Liver (tissue), 7 donors: ENCODE measurements at regions not wholly inside any gene's neighbourhood (a gene's known extent, or its start where the extent isn't known, plus 50 kb on each side); places are given as distances from the start of the nearest gene placed in this dataset.

Source experiments
- DNase-seq: peaks from one replicate; pipeline ENCODE4 v3.0.0-alpha.2; 2017; ENCODE audit warnings: low spot score
- H3K27ac ChIP-seq, 2 donors: one replicate each; pipeline ENCODE4 v1.7.0; 2013; ENCODE audit warnings: inconsistent platforms in 2 of 2, low read length in 2 of 2, control low read depth in 1 of 2, low read depth in 1 of 2, mild to moderate bottlenecking in 1 of 2
- H3K27me3 ChIP-seq, 4 donors: one replicate each; pipeline versions ENCODE4 v1.6.1 to v1.7.0; 2013; ENCODE audit warnings: low read length in 3 of 4, inconsistent platforms in 1 of 4, mild to moderate bottlenecking in 1 of 4, moderate library complexity in 1 of 4; ENCODE audit not compliant: control insufficient read depth in 4 of 4, insufficient read depth in 4 of 4
- H3K36me3 ChIP-seq, 4 donors: one replicate each; pipeline versions ENCODE4 v1.6.1 to v1.7.0; 2013; ENCODE audit warnings: low read length in 3 of 4, mild to moderate bottlenecking in 3 of 4, low read depth in 1 of 4, moderate library complexity in 1 of 4; ENCODE audit not compliant: control insufficient read depth in 4 of 4, insufficient read depth in 3 of 4
- H3K4me1 ChIP-seq, 4 donors: one replicate each; pipeline versions ENCODE4 v1.6.1 to v1.7.0; 2013; ENCODE audit warnings: low read length in 3 of 4, mild to moderate bottlenecking in 3 of 4, moderate library complexity in 1 of 4; ENCODE audit not compliant: control insufficient read depth in 4 of 4, insufficient read depth in 4 of 4
- H3K4me3 ChIP-seq, 3 donors: one replicate each; pipeline versions ENCODE4 v1.6.1 to v1.7.0; 2013; ENCODE audit warnings: low read length in 3 of 3, control low read depth in 1 of 3, low read depth in 1 of 3, mild to moderate bottlenecking in 1 of 3
- H3K9ac ChIP-seq, 2 donors: one replicate each; pipeline ENCODE4 v1.7.0; 2013; ENCODE audit warnings: low read length in 2 of 2, mild to moderate bottlenecking in 2 of 2, moderate library complexity in 2 of 2, control low read depth in 1 of 2, low read depth in 1 of 2
- H3K9me3 ChIP-seq, 4 donors: one replicate each; pipeline versions ENCODE4 v1.6.1 to v1.7.0; 2013; ENCODE audit warnings: low read length in 3 of 4; ENCODE audit not compliant: control insufficient read depth in 4 of 4
- EGR1 ChIP-seq, 2 donors: IDR thresholded peaks; 2 replicates each; pipeline ENCODE4 v1.6.1; 2016 to 2018; ENCODE audit warnings: antibody characterized with exemption in 2 of 2, low read depth in 2 of 2
- FOXA1 ChIP-seq: IDR thresholded peaks from 2 replicates; pipeline ENCODE4 v1.6.1; 2016; ENCODE audit warnings: antibody characterized with exemption
- FOXA2 ChIP-seq: IDR thresholded peaks from 2 replicates; pipeline ENCODE4 v1.6.1; 2016; ENCODE audit warnings: antibody characterized with exemption
- GABPA ChIP-seq, 2 donors: IDR thresholded peaks in 1 of 2; conservative IDR thresholded peaks in 1 of 2; 2 replicates each; pipeline ENCODE4 v1.6.1; 2016; ENCODE audit warnings: antibody characterized with exemption in 2 of 2, mild to moderate bottlenecking in 1 of 2, moderate library complexity in 1 of 2
- HNF4A ChIP-seq, 2 donors: conservative IDR thresholded peaks; 2 replicates each; pipeline ENCODE4 v1.6.1; 2016; ENCODE audit warnings: antibody characterized with exemption in 2 of 2, mild to moderate bottlenecking in 2 of 2
- HNF4G ChIP-seq: IDR thresholded peaks from 2 replicates; pipeline ENCODE4 v1.6.1; 2016; ENCODE audit warnings: antibody characterized with exemption
- JUND ChIP-seq, 2 donors: IDR thresholded peaks; 2 replicates each; pipeline ENCODE4 v1.6.1; 2016; ENCODE audit warnings: antibody characterized with exemption in 2 of 2
- NR2F2 ChIP-seq: IDR thresholded peaks from 2 replicates; pipeline ENCODE4 v1.6.1; 2016; ENCODE audit warnings: antibody characterized with exemption
- RAD21 ChIP-seq, 2 donors: IDR thresholded peaks; 2 replicates each; pipeline ENCODE4 v1.6.1; 2016; ENCODE audit warnings: antibody characterized with exemption in 2 of 2, mild to moderate bottlenecking in 2 of 2
- SP1 ChIP-seq: IDR thresholded peaks from 2 replicates; pipeline ENCODE4 v1.6.1; 2018; ENCODE audit warnings: antibody characterized with exemption, mild to moderate bottlenecking
- TAF1 ChIP-seq: conservative IDR thresholded peaks from 2 replicates; pipeline ENCODE4 v1.6.1; 2016; ENCODE audit warnings: antibody characterized with exemption, mild to moderate bottlenecking
- YY1 ChIP-seq: IDR thresholded peaks from 2 replicates; pipeline ENCODE4 v1.6.1; 2016; ENCODE audit warnings: antibody characterized with exemption, mild to moderate bottlenecking
- WGBS: extraction: QIAGEN DNeasy Blood & Tissue Kit; methylation state at CpG from one replicate; pipeline ENCODE4 v1.1.7; 2013; 5-methylcytosine and 5-hydroxymethylcytosine counted together
- TF ChIP-seq, protein P1 (sequence below): IDR thresholded peaks from 2 replicates; pipeline ENCODE4 v1.6.1; 2016; ENCODE audit warnings: antibody characterized with exemption
- TF ChIP-seq, protein P2 (sequence below): IDR thresholded peaks from 2 replicates; pipeline ENCODE4 v1.6.1; 2016; ENCODE audit warnings: antibody characterized with exemption
- TF ChIP-seq, protein P3 (sequence below): IDR thresholded peaks from 2 replicates; pipeline ENCODE4 v1.6.1; 2016; ENCODE audit warnings: antibody characterized with exemption
- TF ChIP-seq, protein P4 (sequence below): IDR thresholded peaks from 2 replicates; pipeline ENCODE4 v1.6.1; 2016; ENCODE audit warnings: antibody characterized with exemption, mild to moderate bottlenecking
- donor health status: healthy.
- donor health status: healthy.
- donor health status: healthy.
- donor health status: healthy.

DNA sequence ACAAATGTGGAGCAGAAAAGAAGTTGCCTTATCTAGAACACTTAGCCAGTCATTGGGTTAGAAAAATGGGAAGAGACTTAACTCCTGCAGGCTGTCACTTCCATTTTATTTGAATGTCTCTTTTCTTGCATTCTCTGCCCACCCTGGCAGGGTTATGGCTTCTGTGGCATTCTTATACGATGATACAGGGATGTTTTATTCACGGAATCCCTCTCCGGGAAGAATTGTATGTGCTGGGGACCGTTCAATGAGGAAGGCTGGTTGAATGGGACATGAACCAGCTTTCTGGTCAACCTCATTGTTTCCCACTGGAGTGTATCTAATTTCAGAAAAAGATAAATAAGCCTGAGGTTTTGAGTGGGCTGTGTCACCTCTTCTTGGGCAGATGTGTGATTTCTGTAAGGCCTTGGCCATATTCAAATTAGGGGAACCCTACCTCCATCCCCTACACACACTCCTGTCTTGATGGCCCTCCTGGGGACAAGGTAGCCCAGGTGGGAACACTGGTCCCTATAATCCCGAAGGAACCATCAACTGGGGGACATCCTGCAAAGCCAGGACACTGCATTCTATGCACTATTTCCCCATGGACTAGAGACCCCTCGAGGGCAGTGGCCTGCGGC is 174.8 kb upstream of the GSC start:
- no peaks in the 10 kb centered on the region for H3K27me3 ChIP-seq
- 89% methylated on average over 7 of the region's 7 CpGs for WGBS
- no peak overlapping the region for H3K9ac ChIP-seq
- DNase-seq, result no peak
- H3K4me1 ChIP-seq, result no peaks in the 10 kb centered on the region
- no peak overlapping the region for H3K4me3 ChIP-seq
- H3K27ac ChIP-seq, result no peak overlapping the region
- TF ChIP-seq, protein P1, sequence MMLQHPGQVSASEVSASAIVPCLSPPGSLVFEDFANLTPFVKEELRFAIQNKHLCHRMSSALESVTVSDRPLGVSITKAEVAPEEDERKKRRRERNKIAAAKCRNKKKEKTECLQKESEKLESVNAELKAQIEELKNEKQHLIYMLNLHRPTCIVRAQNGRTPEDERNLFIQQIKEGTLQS, result no peak
- TF ChIP-seq, protein P2, sequence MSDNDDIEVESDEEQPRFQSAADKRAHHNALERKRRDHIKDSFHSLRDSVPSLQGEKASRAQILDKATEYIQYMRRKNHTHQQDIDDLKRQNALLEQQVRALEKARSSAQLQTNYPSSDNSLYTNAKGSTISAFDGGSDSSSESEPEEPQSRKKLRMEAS, result no peak
- TF ChIP-seq HNF4A (conservative IDR thresholded peaks at IDR 0.05) (no peak), RAD21 (IDR thresholded peaks at IDR 0.05) (no peak), TAF1 (no peak), SP1 (no peak), GABPA (IDR thresholded peaks at IDR 0.05 in 1 of 2, conservative IDR thresholded peaks at IDR 0.05 in 1 of 2) (no peak), YY1 (no peak), HNF4G (no peak), FOXA2 (no peak), EGR1 (IDR thresholded peaks at IDR 0.05; ENCODE audit: low read depth in 2 of 2) (no peak), NR2F2 (no peak), FOXA1 (no peak), JUND (IDR thresholded peaks at IDR 0.05) (no peak)
- TF ChIP-seq, protein P3, sequence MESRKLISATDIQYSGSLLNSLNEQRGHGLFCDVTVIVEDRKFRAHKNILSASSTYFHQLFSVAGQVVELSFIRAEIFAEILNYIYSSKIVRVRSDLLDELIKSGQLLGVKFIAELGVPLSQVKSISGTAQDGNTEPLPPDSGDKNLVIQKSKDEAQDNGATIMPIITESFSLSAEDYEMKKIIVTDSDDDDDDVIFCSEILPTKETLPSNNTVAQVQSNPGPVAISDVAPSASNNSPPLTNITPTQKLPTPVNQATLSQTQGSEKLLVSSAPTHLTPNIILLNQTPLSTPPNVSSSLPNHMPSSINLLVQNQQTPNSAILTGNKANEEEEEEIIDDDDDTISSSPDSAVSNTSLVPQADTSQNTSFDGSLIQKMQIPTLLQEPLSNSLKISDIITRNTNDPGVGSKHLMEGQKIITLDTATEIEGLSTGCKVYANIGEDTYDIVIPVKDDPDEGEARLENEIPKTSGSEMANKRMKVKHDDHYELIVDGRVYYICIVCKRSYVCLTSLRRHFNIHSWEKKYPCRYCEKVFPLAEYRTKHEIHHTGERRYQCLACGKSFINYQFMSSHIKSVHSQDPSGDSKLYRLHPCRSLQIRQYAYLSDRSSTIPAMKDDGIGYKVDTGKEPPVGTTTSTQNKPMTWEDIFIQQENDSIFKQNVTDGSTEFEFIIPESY, result no peak
- TF ChIP-seq, protein P4, sequence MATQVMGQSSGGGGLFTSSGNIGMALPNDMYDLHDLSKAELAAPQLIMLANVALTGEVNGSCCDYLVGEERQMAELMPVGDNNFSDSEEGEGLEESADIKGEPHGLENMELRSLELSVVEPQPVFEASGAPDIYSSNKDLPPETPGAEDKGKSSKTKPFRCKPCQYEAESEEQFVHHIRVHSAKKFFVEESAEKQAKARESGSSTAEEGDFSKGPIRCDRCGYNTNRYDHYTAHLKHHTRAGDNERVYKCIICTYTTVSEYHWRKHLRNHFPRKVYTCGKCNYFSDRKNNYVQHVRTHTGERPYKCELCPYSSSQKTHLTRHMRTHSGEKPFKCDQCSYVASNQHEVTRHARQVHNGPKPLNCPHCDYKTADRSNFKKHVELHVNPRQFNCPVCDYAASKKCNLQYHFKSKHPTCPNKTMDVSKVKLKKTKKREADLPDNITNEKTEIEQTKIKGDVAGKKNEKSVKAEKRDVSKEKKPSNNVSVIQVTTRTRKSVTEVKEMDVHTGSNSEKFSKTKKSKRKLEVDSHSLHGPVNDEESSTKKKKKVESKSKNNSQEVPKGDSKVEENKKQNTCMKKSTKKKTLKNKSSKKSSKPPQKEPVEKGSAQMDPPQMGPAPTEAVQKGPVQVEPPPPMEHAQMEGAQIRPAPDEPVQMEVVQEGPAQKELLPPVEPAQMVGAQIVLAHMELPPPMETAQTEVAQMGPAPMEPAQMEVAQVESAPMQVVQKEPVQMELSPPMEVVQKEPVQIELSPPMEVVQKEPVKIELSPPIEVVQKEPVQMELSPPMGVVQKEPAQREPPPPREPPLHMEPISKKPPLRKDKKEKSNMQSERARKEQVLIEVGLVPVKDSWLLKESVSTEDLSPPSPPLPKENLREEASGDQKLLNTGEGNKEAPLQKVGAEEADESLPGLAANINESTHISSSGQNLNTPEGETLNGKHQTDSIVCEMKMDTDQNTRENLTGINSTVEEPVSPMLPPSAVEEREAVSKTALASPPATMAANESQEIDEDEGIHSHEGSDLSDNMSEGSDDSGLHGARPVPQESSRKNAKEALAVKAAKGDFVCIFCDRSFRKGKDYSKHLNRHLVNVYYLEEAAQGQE, result no peak
- H3K36me3 ChIP-seq, result no peaks in the 10 kb centered on the region
- no peaks in the 10 kb centered on the region for H3K9me3 ChIP-seq

DNA sequence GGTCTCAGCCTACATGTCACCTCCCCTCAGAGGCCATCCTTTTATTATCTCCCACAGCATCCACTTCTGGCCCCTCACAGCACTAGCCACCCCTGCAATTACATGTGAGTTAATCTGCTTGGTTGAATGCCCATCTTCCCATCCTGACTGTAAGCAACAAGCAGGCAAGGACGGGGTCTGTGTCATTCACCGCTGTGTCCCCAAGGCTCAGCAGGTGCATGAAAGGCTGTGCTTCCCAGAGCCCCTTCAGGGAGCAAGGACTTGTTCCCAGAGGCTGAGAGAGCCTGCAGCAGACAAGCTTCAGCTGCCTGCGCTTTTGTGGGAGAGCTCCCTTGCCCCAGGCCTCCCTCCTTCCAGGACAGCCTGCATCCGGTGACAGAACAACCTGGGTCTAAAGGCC is 172.7 kb upstream of the GSC start:
- H3K27me3 ChIP-seq, result peaks cover 0 to 5% (median 0%) of the 10 kb centered on the region in 4 donors
- no peak overlapping the region for H3K9ac ChIP-seq
- TF ChIP-seq, protein P3, result no peak
- no peak for TF ChIP-seq NR2F2
- TF ChIP-seq, protein P2, result no peak
- TF ChIP-seq YY1, result no peak
- no peak for TF ChIP-seq RAD21 (IDR thresholded peaks at IDR 0.05)
- no peak for TF ChIP-seq FOXA1
- no peak for TF ChIP-seq HNF4A (conservative IDR thresholded peaks at IDR 0.05)
- TF ChIP-seq, protein P4, result no peak
- TF ChIP-seq FOXA2, result no peak
- no peak for TF ChIP-seq EGR1 (IDR thresholded peaks at IDR 0.05; ENCODE audit: low read depth in 2 of 2)
- WGBS, result 88% methylated on average over 4 of the region's 4 CpGs
- no peak overlapping the region for H3K27ac ChIP-seq
- no peaks in the 10 kb centered on the region for H3K36me3 ChIP-seq
- no peak for DNase-seq
- no peaks in the 10 kb centered on the region for H3K9me3 ChIP-seq
- no peaks in the 10 kb centered on the region for H3K4me1 ChIP-seq
- H3K4me3 ChIP-seq, result no peak overlapping the region
